Right kidney (tissue), 1 donor: ENCODE measurements at regions not wholly inside any gene's neighbourhood (a gene's known extent, or its start where the extent isn't known, plus 50 kb on each side); places are given as distances from the start of the nearest gene placed in this dataset.
A peak's percentile ranks its signal among the peaks of the same experiment; 100 is the strongest.
"Not testable (repeated sequence)": the region's sequence is repeated elsewhere in the genome, so short reads cannot be mapped to it uniquely, and the experiment has no call there.

Experiments
- DNase-seq: peaks from one replicate; pipeline ENCODE4 v3.0.0-alpha.2; 2016

GRCh38 chr15:87752250-87752951, 504.1 kb downstream of the NTRK3 start:
- DNase-seq, result no peak

- no peak for DNase-seq
Observed at GRCh38 chr15:87748483-87748882, 508.1 kb downstream of the NTRK3 start.

- no peak for DNase-seq
Observed at GRCh38 chr15:87747087-87747486, 509.5 kb downstream of the NTRK3 start.

GRCh38 chr15:87746333-87746732, 510.2 kb downstream of the NTRK3 start:
- DNase-seq, result no peak

GRCh38 chr15:87744815-87745214, 511.7 kb downstream of the NTRK3 start:
- no peak for DNase-seq

GRCh38 chr15:87743562-87743961, 513.0 kb downstream of the NTRK3 start:
- DNase-seq, result no peak

GRCh38 chr15:87741350-87741749, 515.2 kb downstream of the NTRK3 start:
- DNase-seq, result no peak

GRCh38 chr15:87740655-87741344, 515.7 kb downstream of the NTRK3 start:
- no peak for DNase-seq

GRCh38 chr15:87739866-87740265, 516.7 kb downstream of the NTRK3 start:
- no peak for DNase-seq

GRCh38 chr15:87739081-87739480, 517.5 kb downstream of the NTRK3 start:
- no peak for DNase-seq

- DNase-seq, result not testable (repeated sequence)
Observed at GRCh38 chr15:87737460-87737859, 519.1 kb downstream of the NTRK3 start.

- DNase-seq, result no peak
Observed at GRCh38 chr15:87736891-87737389, 519.6 kb downstream of the NTRK3 start.

- DNase-seq, result no peak
Observed at GRCh38 chr15:87736401-87736800, 520.1 kb downstream of the NTRK3 start.

- DNase-seq, result no peak
Observed at GRCh38 chr15:87735522-87735921, 521.0 kb downstream of the NTRK3 start.

GRCh38 chr15:87734571-87735373, 521.8 kb downstream of the NTRK3 start:
- DNase-seq, result no peak

- no peak for DNase-seq
Observed at GRCh38 chr15:87733977-87734376, 522.6 kb downstream of the NTRK3 start.

GRCh38 chr15:87733541-87733941, 523.0 kb downstream of the NTRK3 start:
- DNase-seq, result peak; percentile 54

GRCh38 chr15:87732976-87733375, 523.6 kb downstream of the NTRK3 start:
- DNase-seq, result no peak

GRCh38 chr15:87731630-87732029, 524.9 kb downstream of the NTRK3 start:
- no peak for DNase-seq

GRCh38 chr15:87730706-87731105, 525.8 kb downstream of the NTRK3 start:
- DNase-seq, result no peak

- DNase-seq, result no peak
Observed at GRCh38 chr15:87728998-87729397, 527.5 kb downstream of the NTRK3 start.

GRCh38 chr15:87727073-87727472, 529.5 kb downstream of the NTRK3 start:
- no peak for DNase-seq

GRCh38 chr15:87724330-87724729, 532.2 kb downstream of the NTRK3 start:
- no peak for DNase-seq
